Lower leg skin (tissue), 4 donors: ENCODE measurements at regions not wholly inside any gene's neighbourhood (a gene's known extent, or its start where the extent isn't known, plus 50 kb on each side); places are given as distances from the start of the nearest gene placed in this dataset.

Source experiments
- DNase-seq, 2 donors: peaks; one replicate each; pipeline ENCODE4 v3.0.0-alpha.2; 2019; ENCODE audit warnings: low spot score in 2 of 2
- H3K4me3 ChIP-seq: fragments of 200-600 bp; sonication (generic); 2 replicates; pipeline ENCODE4 v1.5.1; 2017; ENCODE audit warnings: mild to moderate bottlenecking, low read depth; ENCODE audit not compliant: poor library complexity, severe bottlenecking
- CTCF ChIP-seq, 3 donors: fragments of 450-650 bp; IDR thresholded peaks; one replicate each; pipeline ENCODE4 v1.5.1; 2016; ENCODE audit warnings: antibody characterized with exemption in 3 of 3, mild to moderate bottlenecking in 3 of 3, moderate library complexity in 2 of 3
- POLR2A ChIP-seq, 2 donors: fragments of 450-650 bp; IDR thresholded peaks; one replicate each; pipeline ENCODE4 v1.6.1; 2016 to 2017; ENCODE audit warnings: antibody characterized with exemption in 2 of 2, mild to moderate bottlenecking in 1 of 2, moderate library complexity in 1 of 2
- WGBS, 2 donors: methylation state at CpG; one replicate each; pipeline ENCODE4 v1.1.5; 2018; 5-methylcytosine and 5-hydroxymethylcytosine counted together
- intact Hi-C: fragments of 100-400 bp; cut with DNase I; formaldehyde crosslinking; loops from one replicate; pipeline ENCODE4 v1.15.0; 2023; ENCODE audit warnings: low total_unique reads

- no peak for TF ChIP-seq POLR2A (IDR thresholded peaks at IDR 0.05)
- 79 to 82% methylated on average over 11 of the region's 11 CpGs for WGBS, 2 donors
- no peak for DNase-seq
- H3K4me3 ChIP-seq, result no peak overlapping the region
- intact Hi-C loops, result no loop called here
Observed at GRCh38 chr18:37721544-37722522, 156.2 kb upstream of the CELF4 start.

GRCh38 chr18:37720663-37721062 is 155.1 kb upstream of the CELF4 start:
- intact Hi-C loops, result no loop called here
- no peak for DNase-seq
- no peak overlapping the region for H3K4me3 ChIP-seq
- WGBS, 2 donors, result 83 to 86% methylated on average over 4 of the region's 4 CpGs
- TF ChIP-seq POLR2A (IDR thresholded peaks at IDR 0.05), result no peak
- TF ChIP-seq CTCF (IDR thresholded peaks at IDR 0.05), result no peak

- no peak for TF ChIP-seq CTCF (IDR thresholded peaks at IDR 0.05)
- TF ChIP-seq POLR2A (IDR thresholded peaks at IDR 0.05), result no peak
- no peak for DNase-seq
- 84 to 89% methylated on average over 2 of the region's 2 CpGs for WGBS, 2 donors
- intact Hi-C loops, result no loop called here
- H3K4me3 ChIP-seq, result no peak overlapping the region
Observed at GRCh38 chr18:37717656-37718055, 152.1 kb upstream of the CELF4 start.

- WGBS, 2 donors, result 40 to 57% methylated on average over 2 of the region's 2 CpGs
- intact Hi-C loops, result no loop called here
- no peak for DNase-seq
- TF ChIP-seq CTCF (IDR thresholded peaks at IDR 0.05) (no peak), POLR2A (IDR thresholded peaks at IDR 0.05) (no peak)
- no peak overlapping the region for H3K4me3 ChIP-seq
Observed at GRCh38 chr18:37717098-37717497, 151.5 kb upstream of the CELF4 start.

- intact Hi-C loops, result no loop called here
- no peak for DNase-seq
Observed at GRCh38 chr18:37716106-37716735, 150.6 kb upstream of the CELF4 start.

More at GRCh38 chr18:37716106-37716735, 150.6 kb upstream of the CELF4 start:
- TF ChIP-seq POLR2A (IDR thresholded peaks at IDR 0.05) (no peak), CTCF (IDR thresholded peaks at IDR 0.05) (no peak)
- 77 to 80% methylated on average over 5 of the region's 5 CpGs for WGBS, 2 donors
- H3K4me3 ChIP-seq, result no peak overlapping the region
